Peyer's patch (tissue), 4 donors: ENCODE measurements at regions not wholly inside any gene's neighbourhood (a gene's known extent, or its start where the extent isn't known, plus 50 kb on each side); places are given as distances from the start of the nearest gene placed in this dataset.

Experiments used
- CTCF ChIP-seq, 6 experiments: fragments of 450-650 bp in 4 of 6; fragments of 200-600 bp in 2 of 6; sonication (generic) in 1 of 6; IDR thresholded peaks; one replicate each; pipeline ENCODE4 v1.5.1; 2017 to 2019; ENCODE audit warnings: antibody characterized with exemption in 6 of 6, mild to moderate bottlenecking in 3 of 6, moderate library complexity in 1 of 6
- POLR2A ChIP-seq, 2 donors: fragments of 450-650 bp; IDR thresholded peaks; one replicate each; pipeline ENCODE4 v1.5.1; 2017; ENCODE audit warnings: antibody characterized with exemption in 2 of 2, mild to moderate bottlenecking in 2 of 2, moderate library complexity in 2 of 2

- TF ChIP-seq POLR2A (IDR thresholded peaks at IDR 0.05) (no peak), CTCF (IDR thresholded peaks at IDR 0.05) (no peak)
Measured at GRCh38 chr1:11365744-11366387, 92.9 kb downstream of the UBIAD1 start.
